Fibroblast of skin of right biceps (primary cell): ENCODE measurements at regions not wholly inside any gene's neighbourhood (a gene's known extent, or its start where the extent isn't known, plus 50 kb on each side); places are given as distances from the start of the nearest gene placed in this dataset.
"Not testable (repeated sequence)": the region's sequence is repeated elsewhere in the genome, so short reads cannot be mapped to it uniquely, and the experiment has no call there.

ENCODE experiments used
- DNase-seq: peaks from one replicate; pipeline ENCODE4 v3.0.0-alpha.2; 2013

DNA sequence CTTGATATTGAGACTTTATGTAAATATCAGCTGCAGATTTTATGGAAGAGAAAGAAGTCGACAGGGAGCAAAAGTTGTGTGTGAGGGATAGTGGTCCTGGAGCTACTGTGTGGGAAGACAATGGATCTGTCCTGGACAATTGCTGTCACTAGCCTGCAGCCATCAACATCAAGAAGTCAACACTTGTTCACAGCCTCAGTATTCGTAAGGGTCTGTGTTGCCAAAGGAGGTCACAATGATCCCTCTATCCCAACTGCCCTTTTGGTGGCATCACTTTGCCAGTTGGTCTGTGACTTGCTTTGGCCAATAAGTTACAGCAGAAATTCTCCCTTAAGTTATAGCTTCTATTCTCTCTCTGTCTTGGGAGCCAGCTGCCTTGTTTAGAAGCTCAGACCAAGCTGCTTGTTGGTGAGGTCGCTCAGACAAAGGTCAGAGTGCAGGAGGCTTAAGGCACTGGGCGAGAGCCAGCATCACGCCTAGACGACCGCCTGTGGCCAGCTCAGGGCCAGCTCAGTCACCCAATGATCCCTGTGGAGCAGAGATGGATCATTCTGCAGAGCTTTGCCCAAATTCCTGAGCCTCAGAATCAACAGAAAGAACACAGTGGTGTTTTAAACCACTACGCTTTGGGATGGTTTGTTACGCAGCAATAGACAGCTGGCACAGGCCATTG, 134.9 kb downstream of the RHOU start:
- DNase-seq, result no peak

DNA sequence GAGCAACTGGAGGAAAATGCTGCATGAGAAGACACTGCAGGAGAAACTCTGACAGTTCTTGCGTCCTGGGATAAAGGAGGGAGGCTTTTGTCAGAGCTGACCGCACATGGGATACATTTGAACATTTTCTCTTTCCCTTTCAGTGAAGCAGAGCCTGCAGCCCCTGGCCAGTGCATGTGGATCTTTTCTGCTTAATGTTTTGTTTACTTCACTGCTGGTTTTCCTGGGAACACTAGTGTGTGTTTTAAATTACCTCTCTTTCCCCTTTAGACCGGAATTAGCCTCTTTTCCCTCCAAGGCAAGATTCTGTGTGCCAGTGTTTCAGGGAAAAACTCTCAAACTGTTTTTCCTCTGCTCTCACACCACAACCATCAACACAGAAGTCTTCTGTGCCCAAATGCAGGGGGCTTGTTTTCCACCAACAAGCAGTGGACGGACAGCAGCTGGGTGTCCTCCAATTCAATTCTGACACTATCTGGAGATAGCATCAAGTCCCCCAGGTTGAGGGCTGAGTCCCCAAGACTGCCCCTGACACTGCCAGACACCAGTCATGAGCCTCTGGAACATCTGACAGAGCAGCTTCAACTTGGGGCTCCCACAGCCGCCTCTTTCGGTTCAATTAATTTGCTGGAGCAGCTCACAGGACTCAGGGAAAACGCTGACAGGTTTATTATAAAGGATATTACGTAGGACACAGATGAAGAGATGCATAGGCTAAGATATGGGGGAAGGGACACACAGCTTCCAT, 136.2 kb downstream of the RHOU start:
- DNase-seq, result no peak

DNA sequence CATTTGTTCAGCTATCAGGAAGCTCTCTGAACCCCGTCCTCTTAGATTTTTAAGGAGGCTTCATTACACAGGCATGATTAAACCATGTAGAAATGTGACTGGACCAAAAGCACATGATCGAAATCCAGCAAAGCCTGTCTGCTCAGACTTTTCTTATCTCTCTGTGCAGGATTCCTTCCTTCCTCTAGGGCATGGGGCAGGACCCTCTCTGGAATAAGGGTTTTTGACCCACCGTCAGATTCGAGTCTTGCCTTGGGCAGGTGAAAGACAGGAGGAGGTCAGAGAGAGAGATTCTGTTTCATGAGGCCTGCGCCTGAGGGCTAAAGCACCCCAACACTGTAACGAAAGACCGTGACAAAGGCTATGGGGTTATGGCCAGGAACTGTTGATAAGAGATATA, 136.8 kb downstream of the RHOU start:
- DNase-seq, result no peak

DNA sequence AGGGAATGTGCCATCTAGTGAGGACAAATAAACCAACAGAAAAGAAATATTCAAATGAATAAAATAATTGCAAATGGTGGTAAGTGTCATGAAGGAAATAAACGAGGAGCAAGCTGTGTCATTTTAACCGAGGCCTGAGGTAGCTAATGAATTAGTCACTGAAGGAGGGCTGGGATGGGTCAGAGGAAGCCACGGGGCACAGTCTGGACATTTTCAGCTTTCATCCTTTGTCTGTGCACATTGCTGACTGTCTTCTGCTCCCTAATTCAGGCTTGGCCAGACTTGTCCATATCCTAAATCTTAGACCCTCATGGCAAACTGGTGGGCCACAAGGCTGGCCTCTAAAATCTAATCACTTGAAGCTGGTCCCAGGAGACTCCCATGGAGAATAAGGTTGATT, 138.4 kb downstream of the RHOU start:
- no peak for DNase-seq

DNA sequence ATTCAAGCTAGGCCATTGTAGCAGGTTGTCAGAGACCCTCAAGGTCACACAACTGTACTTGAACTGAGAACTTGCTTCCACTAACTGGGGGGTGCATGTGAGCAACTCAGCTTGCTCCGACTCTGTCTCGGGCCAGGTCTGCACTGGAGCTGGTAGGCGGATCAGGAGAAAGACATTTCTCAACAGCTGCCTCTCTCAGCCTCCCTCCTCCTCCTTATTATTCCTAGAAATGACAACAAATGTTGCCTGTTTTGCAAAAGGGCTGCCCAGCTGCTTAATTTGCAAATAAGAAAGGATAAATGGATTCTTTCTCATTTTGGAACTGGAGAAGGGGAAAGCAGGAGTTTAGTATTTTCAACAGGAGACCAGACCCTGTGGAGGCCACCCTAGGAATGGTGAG, 140.5 kb downstream of the RHOU start:
- no peak for DNase-seq

DNA sequence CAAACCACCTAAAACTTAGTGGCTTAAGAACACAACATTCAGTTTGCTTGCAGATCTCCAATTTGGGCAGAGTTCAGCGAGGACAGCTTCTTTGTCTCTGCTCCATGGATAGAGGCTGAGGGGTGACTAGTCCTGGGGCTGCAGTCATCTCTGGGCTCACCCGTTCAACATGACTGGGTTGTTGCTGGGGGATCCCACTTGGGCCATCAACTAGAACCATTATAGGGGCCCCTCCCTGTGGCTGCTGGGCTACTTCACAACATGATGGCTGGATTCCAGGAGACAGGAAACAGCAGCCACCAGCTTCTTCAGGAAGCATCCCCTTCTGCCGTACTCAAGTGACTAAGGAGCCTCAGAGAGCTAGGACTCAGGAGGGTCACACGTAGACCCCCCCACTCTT, 140.9 kb downstream of the RHOU start:
- no peak for DNase-seq

DNA sequence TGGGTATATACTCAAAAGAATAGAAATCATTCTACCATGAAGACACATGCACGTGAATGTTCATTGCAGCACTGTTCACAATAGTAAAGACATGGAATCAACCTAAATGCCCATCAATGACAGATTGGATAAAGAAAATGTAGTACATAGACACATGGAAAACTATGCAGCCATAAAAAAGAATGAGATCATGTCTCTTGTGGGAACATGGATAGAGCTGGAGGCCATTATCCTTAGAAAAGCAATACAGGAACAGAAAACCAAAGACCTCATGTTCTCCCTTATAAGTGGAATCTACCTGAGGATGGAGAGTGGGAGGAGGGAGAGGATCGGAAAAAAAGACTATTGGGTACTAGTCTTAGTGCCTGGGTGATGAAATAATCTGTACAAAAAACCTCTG, 143.9 kb downstream of the RHOU start:
- no peak for DNase-seq

DNA sequence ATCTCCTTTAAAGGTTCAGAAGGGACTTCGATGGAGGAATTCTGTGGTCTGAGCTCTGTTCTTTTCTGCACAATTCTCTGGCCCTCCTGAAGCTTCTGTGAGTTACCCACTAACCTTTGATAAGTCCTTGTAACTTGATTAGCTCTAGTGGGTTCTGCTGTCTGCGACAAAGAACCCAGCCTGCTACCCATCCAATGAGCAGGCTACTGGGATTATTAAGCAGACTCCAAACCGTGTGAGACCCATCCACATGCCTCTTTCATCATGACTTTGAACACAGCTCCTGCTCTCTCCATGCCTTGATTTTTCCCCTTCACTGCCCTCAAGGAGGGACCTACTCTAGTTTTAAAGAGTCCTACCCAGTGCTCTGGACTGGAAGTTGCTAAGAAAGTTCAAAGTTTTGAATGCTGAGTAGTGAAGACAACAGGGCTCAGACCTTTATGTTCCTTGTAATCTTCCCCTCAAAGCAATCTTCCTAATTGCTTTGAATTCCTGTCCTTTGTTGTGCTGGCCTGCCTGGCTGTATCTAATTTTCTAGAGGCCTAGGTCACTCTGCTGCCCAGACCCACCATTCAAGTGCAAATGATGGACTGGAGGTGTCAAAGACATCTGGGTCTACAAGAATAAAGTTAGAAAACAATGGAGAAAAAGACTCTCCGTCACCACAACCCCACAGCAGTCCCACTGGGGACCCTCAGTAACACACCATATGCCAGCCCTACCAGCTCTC, 146.9 kb downstream of the RHOU start:
- DNase-seq, result no peak

DNA sequence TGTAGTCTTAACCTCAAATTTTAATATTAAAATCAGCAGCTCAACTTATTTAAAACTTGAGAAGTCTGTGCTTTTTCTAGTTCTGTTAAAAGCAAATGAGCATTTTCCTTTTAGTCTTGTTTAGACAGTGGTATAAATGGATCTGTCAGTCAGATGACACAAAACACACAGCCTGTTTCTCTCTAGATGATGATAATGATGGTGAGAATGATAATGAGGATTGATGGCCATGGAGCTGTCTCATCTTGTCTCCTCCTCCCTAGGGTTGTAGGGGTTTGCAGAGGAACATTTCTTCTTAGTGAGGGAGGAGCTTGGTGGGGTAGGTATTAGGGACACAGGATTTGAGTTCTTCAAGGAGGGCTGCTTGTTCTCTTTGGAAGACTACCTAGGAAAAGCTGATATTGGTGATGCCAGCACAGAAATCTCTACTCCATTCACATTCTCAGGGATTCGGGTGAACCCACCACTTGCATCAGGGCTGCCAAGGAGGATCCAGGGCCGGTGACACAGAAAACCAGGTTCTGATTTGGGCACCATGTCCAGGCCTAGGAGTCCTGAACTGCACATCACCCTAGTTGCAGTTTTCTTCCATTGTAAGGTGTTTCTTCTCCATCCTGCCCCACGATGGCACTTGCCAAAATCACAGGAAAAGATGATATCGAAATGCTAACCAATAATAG, 147.6 kb downstream of the RHOU start:
- no peak for DNase-seq

DNA sequence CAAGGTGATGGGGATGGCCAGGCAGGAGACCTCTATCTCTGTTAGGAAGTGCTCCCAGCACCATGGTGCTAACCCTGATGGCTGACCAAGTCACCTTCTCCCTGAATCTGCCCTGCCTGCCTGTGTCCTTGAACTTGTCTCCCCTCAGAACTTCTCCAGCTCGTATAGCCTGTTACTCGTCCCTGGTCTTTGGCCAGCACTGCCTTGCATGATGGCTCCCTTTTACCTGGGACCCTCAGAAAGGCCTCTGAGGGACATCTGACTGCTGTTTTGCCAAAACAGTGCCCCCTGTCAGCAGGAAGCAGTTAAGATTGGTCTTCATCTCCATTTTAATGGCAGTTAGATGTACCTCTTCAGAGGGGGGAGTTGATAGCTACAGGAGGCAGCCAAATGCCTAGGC, 148.3 kb downstream of the RHOU start:
- DNase-seq, result no peak

DNA sequence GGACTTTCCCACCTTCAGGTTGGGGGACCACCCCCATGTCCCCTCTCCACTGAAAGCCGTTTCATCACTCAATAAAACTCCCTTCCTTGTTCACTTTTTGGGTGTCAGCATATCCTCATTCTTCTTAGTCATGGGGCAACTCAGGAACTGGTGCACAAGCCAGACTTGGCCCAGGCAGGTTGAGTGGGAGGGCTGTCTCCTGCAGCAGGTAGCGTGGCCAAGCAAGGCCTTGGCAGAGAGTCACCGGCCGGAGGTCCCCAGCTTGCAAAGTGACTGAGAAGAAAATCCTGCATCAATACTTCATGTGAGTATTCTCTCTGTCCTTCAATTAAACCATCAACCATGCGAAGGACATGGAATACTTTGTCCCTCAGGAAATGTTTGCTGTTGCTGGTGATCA, 148.9 kb downstream of the RHOU start:
- no peak for DNase-seq

DNA sequence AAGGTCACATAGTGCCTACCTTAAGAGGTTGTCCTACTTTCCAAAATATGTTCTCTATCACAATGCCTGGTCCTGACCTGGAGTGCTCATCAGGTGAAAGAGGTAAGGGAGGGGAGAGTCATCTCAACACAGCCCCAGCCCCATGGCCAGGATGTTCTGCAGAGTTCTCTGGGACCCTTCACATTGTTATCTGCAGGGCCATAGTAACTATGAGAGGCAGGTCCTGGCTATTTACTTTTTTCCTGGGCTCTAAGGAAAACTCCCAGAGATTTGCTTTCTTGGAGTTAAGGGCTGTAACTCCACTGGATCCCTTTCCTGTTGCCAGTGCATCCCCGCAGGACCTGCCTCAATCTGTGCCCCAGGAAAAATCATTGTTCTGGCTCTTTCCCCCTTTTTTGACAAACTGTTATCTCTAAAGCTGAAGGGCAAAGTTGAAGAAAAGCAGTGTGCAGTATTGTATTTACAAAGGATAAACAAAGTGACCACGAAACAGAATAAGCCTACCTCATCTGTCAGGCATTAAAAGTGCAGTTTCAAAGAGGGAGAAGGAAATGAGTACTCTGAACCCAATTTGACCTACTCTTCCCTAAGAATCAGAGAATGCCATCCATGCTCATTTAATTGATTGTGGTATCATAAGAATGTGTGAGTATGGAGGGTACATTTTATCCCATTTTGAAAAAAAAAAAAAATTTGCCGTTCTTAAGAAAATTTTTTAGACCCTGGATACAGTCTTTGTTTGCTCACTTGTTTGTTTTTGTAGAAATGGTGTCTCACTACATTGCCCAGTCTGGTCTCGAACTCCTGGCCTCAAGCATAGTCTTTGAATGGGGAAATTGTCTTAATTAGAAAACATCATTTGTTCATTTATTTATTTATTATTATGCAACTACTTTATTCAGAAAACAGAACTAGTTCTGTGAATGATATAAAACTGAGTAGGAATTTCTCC, 149.6 kb downstream of the RHOU start:
- DNase-seq, result peak; percentile 26

DNA sequence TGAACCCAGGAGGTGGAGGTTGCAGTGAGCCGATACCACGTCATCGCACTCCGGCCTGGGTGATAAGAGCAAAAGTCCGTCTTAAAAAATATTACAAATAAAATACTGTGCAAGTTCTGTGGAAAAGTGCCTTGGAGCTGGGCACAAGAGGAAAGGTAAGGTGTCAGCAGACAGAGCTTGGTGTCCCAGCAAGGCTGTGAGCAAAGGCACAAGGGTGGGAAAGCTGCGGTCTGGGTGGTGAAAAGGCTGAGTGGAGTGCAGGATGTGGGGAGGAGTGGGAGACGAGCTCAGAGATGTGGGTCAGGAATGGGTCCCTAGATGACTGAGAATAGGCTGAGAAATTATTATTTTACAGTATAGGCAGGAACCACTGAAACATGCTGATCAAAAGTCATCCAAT, 150.6 kb downstream of the RHOU start:
- DNase-seq, result no peak

DNA sequence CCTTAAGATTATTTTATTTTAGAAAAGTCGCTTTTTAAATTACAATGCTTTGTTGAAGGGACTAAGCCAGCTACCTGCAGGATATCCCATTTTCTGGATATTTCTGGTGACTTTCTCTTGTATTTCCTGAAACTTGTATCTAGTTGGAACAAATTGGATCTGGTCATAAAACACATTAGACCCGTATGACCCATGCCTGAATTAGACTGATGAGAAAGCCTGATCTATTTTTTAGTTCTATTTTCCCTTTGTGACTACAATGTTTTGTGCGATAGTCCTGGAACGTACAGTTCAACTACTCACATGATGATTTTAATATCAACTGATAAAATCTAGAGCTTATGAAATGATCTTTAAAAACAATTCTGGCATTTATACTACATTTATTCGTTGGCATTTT, 151.8 kb downstream of the RHOU start:
- no peak for DNase-seq

DNA sequence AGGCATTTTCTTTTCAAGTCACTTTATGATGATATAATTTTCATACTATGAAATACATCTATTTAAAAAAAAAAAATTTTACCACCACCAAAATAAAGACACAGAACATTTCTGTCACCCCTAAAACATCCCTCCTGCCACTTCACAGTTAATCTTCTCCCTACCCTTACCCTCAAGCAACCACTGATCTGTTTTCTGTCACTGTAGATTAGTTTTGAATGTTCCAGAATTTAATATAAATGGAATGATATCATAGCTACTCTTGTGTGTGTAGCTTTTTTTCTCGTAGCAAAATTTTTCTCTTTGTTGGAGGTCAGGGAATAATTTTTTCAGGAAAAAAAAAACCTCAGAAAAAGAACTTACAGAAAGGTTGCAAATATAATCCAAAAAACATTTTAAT, 152.7 kb downstream of the RHOU start:
- no peak for DNase-seq

DNA sequence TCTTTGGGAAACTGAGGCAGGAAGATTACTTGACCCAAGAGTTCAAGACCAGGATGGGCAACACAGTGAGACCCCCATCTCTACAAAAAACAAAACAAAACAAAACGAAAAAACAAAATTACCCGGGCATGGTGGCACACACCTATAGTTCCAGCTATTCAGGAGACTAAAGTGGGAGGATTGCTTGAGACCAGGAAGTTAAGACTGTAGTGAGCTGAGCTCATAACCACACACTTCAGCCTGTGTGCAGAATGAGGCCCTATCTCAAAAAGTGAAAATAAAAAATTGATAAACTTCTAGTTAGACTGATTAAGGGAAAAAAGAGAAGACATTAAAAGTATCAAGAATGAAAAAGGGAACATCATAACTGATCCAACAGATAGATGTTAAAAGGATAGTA, 154.0 kb downstream of the RHOU start:
- no peak for DNase-seq

DNA sequence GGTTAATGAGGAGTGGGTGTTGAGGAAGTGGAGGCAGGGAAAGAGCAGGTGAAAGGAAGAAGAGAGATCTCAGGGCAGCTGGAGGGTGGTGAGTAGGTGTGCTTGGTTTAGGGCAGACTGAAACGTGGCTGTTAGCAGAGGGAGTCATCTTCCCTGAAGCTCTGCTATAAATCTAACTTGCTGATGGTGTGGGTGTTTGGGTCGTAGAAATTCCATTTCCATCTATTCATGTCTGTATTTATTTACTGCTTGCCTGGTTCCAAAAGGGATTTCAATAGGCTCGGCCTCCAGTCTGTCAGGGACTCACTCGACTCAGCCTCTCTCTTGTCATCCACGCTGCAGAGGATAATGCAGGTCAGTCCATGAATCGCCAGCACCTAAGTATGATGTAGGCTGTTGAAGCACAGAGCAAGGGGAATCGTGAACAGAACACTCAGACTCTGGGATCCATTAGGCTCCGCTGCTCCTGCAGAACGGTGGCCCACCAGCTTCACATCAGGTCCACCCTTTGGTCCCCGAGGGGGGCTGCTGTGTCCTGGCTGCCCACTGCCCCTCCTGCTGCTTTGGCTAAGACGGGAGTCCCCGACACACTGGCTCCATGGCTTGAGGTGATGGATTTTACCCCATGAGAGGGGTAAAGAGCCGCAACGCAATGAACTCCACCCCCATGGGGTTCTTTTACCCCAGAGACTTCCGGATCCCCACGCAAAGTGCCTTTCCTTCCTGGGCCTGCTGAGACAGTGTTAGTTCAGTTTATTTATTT, 156.2 kb downstream of the RHOU start:
- peak; percentile 15 for DNase-seq

DNA sequence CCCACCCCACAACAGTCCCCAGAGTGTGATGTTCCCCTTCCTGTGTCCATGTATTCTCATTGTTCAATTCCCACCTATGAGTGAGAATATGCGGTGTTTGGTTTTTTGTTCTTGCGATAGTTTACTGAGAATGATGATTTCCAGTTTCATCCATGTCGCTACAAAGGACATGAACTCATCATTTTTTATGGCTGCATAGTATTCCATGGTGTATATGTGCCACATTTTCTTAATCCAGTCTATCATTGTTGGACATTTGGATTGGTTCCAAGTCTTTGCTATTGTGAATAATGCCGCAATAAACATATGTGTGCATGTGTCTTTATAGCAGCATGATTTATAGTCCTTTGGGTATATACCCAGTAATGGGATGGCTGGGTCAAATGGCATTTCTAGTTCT, 156.9 kb downstream of the RHOU start:
- not testable (repeated sequence) for DNase-seq

DNA sequence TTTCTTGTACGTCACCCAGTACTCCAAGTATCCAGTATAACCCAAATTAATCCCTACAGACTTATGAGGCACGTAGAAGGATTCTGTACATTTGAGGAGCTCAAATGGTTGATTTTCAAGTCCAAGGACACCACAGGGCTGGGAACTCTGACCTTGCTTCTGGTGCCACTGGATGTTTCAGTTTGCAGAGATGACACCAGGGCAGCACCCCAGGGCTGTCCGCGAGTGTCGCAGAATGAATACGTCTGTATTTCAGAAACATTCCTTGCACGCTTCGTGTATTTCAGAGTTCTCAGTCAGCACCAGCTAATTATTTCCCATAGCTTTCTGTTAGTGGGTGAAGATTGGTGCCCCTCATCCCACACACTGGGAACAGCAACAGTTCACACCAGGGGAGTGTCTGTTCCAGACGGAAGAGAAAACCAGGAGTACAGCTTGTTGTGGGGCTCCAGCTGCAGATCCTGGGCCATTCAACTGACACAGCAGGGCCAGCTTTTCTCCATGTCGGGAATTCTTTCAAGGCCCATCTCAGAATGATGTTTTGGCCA, 159.2 kb downstream of the RHOU start:
- no peak for DNase-seq

DNA sequence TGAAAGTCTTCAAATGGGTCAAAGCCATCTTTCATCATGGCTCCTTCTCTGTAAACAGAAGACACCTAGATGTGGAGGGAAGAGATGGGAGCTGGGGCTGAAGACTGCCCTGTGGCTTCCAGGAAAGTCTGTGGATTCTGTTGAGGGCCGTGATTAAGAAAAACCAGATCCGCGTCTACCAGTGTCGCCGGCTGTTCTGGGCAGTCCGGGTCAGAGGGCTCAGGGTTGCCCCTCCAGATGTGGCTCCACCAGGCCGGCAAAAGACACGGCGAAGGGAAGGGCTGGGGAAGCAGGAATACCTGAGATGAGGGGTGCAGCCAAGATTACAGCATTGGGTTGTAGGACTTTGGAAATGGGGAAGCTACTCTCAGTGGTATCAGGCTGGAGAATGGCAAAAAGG, 162.6 kb downstream of the RHOU start:
- no peak for DNase-seq

DNA sequence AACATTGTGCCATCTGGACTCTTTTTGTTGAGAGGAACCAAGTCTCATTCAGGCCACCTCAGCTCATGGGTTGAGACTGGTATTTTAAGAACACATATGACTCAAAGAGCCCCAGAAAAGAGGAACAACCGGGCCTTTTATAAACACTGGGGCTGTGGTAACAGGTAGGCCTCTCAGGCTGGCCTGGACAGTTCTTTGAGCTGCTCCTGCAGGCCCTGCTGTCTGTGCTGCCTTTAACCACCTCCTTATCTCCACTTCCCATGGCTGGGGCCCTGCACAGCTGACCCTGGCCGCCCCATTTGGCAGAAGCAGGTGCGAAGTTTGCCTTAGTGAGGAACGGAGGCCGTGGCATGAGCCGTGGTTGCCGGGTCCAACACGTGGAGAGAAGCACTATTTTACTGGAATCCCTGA, 163.3 kb downstream of the RHOU start:
- no peak for DNase-seq
